ENCODE measurements at regions not wholly inside any gene's neighbourhood (a gene's known extent, or its start where the extent isn't known, plus 50 kb on each side); places are given as distances from the start of the nearest gene placed in this dataset.

DNA sequence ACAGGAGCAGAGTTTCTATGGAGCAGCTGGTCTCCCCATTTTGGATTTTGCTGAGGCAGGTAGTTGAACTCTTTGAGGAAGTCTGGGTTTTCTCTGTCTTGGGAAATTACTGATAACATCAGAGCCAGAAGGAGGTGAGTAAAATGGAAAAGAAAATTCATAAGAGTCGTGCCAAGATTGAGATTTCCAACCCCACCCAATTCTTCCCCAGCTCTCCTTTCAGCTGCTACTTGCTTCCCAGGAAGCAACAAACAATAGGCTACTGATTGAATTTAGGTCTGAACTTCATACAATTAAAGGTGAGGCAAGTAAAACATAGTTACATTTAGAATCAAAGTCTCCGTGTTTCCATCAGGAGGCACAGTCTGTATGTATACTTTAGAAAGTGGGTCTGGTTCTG is 54.6 kb upstream of the EOLA2 start:
- no peak for DNase-seq

DNA sequence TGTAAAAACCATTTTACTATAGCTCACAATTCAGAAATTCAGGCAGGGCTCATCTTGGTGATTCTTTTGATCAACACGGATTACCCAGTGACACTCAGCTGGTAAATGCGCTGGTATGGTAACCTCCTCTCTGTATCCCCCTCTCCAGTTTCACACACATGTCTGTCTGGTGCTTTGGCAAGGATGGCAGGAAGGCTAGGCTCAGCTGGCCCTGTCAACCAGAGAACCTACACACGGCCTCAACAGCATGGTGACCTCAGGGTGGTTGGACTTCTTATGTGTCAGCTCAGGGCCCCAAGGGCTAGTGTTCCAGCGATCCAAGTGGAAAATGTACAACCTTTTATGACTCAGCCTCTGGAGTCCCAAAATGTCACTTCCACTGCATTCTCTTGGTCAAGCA is 55.7 kb upstream of the EOLA2 start:
- DNase-seq, result no peak

DNA sequence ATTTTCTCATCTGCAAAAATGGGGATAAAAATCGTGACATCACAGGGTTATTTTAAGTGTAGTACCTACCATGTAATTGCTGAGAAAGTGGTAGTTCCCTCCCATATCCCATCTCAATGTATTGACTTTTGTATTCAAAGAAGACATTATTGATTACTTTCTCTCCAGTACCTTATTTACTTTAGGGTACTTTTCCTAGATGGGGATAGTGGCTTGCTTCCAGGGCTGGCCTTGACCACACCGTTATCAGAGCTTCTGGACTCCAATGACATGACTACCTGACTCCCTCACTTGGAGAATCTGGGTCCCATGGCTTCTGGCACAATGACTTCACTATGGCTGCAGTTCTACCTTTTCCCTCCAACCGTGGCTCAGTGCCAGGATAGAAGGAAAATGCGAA is 58.2 kb upstream of the EOLA2 start:
- DNase-seq, result no peak

DNA sequence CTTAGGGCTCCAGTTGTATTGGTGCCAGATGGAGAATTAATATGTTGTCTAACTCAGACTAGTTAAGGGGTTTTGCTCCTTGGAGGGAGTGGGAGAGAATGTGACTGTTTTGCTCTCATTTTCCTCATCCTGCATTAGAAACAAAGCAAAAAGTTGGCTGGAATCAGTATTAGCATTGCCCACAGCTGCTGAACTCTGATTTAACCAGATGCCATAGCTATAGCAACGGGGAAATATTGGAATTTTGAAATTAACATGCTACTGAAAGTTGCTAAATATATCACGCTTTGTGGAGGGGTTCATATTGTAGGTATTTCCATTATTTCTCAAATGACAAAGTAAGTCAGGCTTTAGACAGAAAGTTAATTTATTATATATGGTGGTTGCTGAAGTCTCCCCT is 66.7 kb upstream of the EOLA2 start:
- DNase-seq, result no peak

DNA sequence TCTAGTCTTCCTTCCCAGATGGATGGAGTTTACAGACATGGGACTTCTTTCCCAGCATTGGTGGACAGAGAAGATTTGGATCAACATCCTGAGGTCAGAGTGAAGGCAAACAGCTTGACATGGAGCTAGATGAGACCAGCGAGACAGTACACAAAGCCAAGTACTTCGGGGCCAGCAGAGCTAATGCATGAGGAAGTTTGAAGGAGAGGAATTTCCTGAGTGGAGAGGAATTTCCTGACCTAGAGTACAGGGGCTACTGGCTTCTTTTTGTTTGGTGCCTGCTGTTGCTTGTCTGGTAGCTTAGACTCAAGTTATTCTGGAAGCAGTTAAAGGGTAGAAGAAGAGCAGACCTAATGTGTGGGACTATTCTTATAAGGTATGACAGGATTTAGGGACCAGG is 69.1 kb upstream of the EOLA2 start:
- DNase-seq, result no peak

DNA sequence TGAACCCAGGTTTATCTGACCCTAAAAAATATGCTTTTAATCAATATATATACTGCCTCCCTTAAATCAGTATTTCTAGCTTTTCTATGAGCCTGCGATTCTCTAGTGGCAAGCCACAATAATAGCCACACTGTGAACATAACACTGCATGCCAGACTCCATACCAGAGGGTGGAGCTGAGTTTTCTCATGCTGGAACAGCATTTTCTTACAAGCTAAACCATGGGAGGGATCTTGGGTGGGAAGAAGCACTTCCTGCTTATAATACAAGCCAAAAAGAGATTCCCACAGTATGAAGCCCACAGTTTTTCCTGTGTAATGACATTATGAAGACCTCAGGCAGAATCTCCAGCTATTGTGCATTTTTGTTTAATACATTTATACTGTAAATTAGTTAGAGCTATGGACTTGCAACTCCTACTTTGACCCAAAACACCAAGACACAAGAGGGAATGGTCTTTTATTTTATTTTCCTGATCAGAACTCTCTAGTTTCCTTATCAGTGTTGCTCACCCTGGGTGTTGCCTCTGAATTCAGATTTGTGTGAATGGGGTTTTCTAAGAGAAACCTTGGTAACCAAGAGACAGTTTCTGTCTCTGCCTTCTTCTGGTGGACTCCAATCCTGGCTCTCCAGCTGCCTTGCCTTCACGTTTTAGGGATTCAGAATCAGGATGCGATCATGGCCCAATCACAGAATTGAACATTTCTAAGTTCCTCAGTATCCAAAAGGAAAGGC is 74.5 kb upstream of the EOLA2 start:
- no peak for DNase-seq

DNA sequence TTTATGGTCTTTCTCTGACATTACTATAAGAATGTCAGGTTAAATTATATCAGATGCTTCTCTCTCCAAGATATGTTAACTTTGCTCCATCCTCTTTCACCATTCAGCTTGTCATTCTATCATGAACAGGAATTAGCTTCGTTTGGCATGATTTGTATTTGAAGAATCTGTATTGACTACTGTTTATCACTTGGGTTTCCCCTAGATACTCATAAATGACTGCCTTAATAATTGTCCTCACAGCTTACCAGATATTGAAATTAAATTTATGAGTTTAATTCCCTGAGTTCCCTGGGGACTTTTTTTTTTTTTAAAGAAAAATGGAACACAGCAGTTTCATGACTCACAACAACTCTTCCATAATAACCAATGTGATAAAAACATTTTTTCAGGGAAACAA is 76.2 kb upstream of the EOLA2 start:
- DNase-seq, result no peak

DNA sequence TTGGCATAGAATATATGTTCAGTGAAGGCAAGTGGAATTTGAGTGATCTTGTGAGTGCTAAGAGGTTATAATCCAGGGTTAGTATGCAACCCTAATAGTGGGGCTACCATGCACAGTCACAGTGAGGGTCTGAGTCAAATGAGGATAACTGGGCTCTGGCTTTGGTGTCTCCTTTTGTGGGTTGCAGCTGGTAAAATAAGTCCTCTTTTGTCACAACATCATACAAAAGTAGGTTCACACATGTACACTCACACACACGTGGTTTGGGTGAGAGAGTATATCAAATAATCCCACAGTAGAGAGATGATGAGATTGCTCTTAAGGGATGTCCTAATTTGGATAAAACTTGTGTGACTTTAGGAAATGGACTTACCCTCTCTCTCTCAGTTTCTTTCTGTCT is 79.6 kb upstream of the EOLA2 start:
- no peak for DNase-seq

DNA sequence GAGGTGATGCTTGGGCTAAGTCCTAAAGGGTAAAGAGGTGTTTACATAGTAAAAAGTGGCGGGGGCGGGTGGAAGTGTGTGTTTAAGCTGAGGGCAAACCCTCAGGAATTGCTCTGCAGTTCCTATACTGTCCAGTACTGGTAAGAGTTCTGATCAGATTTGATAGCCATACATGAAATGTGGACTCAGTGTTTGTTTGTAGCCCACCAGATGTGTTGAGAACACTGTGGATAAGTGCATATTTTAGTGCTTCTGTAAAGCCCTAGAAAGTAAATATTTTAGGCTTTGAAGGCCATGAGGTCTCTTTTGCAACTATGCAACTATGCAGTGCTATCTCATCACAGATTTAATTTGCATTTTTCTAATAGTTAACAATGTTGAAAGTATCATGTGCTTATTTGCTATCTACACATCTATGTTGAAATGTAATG is 80.7 kb upstream of the EOLA2 start:
- DNase-seq, result no peak

DNA sequence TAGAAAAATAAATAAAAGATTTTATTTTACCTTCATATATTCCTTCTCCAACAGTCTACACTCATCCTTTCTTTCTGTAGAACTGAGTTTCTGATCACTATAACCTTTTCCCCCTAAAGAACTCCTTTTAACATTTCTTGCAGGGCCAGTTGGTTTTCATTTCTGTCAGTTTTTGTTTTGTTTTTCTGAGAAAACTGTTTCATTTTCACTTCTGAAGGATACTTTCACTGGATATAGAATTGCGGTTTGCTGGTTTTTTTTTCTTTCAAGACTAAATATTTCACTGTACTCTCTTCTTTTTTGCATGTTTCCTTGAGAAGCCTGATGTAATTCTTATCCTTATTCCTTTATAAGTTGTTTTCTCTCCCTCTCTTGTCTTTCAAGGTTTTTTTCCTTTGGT is 90.4 kb upstream of the EOLA2 start:
- no peak for DNase-seq

DNA sequence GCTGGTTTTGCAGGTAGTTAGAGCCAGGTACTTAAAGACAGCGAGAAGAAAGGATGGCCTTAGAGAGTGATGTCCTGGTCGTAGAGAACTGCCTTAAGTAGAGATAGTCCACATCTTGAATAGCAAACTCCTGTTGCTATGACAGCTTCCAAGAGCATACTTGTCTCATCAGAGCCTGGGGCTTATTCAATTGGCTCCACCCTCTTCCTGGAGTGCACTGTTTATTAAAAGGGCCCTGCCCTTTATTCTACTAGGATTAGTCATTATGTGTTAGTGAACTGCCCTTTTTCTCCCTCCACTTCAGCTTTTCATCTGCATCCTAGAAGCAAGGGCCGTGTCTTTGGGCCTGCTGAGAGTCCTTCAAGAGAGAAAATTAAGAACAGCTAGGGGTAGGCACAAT is 94.5 kb upstream of the EOLA2 start:
- no peak for DNase-seq

DNA sequence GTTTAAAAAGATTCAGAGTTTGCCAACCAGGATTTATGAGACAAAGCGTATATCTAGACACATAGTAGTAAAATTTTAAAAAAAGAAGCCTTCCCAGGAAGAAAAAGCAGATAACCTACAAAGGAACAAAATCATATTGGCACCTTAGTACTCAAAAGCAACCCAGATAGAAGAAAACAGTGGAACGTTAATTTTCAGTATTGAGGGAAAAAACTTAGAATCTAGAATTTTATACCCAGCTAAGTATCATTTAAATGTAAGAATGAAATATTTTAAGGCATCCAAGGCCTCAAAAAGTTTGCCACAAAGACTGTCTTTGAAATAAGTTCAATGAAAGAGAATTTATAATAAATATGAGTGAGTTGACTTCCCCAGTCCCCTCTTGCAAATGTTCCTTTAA is 96.5 kb upstream of the EOLA2 start:
- DNase-seq, result no peak

DNA sequence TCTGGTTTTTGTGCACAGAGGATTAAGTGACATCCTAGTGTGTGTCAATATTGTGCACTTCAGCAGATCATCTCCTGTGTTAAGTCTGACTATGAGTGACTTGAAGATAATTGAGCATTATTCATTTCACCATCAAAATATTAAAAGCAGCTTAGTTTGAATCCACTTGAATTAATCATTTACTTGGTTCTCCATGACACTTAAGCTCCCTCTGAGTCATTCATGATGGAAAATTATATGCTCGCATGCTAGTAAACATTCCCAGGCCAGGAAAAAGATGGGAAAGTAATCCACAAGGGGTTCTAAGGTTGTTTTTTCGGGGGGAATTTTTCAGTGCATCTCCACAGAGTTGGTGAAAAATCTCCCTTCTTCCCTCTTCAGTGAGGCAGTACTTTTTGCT is 97.2 kb upstream of the EOLA2 start:
- DNase-seq, result no peak

DNA sequence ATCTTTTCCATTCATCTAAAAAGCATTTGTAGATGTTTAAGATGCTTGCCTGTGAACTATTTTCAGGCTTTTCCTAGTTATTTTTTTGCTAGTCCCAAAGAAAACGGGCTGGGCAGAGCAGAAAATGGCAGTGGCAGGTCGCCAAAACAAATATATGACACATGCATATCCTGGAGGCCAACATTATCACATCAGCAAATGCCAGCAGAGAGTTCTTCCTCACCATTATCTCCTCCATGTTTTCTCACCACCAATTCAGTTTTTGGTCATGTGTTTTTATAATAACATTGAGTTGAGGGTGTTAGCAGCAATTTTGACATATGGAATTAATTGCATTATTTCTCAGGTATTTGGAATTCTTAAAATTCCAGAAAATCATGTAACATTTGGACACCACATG is 97.9 kb upstream of the EOLA2 start:
- DNase-seq, result no peak

DNA sequence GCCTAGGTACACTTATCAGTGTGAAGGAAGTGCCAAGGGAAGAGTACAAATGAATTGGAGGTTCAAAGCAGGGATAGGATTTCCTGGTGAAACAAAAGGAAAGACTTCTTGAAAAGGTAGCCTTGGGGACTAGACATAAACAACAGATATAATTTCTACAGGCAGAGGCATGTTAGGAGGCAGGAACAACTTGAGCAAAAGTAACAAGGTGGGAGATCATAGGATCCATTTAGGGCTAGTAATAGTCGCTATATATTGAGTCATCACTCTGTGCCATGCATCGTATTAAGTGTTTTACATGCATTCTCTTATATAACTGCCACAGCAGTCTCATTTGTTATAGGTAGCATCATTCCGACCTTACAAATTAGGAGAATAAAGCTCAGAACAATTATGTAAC is 98.3 kb upstream of the EOLA2 start:
- DNase-seq, result no peak

DNA sequence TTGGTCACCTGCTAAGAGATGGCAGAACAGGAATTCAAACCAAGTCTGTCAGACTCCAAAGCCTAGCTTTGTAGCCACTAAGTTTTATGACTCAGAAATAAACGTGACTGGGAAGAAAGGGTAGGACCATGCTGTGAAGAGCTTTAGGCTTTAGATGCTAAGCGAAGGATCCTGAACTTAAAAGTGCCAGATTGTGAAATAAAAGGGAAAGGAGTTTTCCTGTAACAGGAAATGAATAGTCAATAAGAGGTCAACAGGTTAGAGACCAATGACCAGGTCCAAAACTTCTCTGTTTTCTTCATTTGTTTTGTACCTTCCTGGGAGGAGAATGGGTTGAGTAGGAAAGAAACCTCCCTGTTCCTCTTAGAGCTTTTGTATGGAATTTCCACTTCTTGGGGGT is 98.8 kb upstream of the EOLA2 start:
- DNase-seq, result no peak

DNA sequence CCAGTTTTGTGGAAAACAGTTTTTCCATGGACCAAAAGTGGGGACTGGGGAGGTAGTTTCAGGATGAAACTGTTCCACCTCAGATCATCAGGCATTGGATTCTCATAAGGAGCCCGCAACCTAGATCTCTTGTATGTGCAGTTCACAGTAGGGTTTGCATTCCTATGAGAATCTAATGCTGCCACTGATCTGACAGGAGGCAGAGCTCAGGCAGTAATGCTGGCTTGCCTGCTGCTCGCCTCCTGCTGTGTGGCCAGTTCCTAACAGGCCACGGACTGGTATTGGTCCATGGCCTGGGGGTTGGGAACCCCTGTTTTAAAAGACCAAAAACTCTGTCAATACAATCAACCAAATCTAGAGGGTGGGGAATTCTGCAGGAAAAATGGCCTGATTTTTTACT is 100.0 kb upstream of the EOLA2 start:
- no peak for DNase-seq

DNA sequence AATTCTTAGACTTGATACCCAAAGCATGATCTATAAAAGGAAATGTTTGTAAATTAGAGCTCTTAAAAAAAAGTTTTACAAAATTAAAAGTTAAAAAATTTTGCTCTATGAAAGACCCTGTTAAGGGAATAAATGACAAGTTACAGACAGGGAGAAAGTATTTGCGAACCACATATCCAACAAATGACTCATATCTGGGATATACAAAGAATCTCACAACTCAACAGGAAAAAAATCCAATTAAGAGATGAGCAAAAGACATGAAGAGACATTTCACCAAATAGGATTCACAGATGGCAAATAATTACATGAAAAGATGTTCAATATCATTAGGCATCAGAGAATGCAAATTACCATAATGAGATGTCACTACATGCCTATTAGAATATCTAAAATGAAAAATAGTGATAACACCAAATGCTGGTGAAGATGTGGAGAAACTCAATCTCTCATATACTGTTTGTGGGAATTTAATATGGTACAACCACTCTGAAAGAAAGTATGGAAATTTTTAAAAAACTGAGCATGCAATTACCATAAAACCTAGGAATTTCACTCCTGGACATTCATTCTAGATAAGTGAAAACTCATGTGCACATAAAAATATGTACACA is 100.8 kb upstream of the EOLA2 start:
- no peak for DNase-seq

DNA sequence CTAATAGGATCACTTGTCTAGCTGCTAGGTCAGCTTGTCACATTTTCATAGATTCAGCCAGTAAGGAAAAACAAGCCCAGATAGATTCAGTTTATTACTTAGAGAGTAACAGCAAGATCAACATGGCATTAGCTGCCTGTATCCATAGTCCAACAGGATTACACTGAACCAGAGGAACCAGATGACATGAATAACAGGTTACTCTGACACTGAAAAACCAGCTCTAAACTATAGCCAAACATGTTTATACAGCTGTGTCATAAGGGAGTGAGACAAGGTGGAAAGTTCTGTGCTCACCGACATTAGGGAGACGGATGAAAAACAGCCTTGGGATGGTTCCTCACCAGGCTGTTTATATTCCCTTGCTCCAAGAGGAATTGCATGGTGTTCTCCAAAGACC is 102.9 kb upstream of the EOLA2 start:
- no peak for DNase-seq

DNA sequence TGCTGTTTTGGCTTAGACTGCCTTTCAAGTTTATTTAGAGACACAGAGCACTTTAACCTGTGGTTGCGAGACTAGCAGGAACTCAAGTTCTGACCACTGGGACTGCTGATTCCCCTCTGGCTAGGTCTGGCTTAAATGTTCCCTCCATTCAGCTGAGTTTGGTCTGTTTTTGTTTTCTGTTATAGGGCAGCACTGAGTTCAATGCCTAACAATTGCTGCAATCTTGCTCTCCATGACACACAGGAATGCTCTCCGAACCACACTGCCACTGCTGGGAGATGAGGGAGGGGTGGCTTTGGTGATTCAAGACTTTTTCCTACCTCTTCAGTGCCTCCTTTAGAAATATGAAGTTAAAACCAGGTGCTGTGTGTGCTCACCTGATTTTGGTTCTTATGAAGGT is 106.3 kb upstream of the EOLA2 start:
- no peak for DNase-seq

DNA sequence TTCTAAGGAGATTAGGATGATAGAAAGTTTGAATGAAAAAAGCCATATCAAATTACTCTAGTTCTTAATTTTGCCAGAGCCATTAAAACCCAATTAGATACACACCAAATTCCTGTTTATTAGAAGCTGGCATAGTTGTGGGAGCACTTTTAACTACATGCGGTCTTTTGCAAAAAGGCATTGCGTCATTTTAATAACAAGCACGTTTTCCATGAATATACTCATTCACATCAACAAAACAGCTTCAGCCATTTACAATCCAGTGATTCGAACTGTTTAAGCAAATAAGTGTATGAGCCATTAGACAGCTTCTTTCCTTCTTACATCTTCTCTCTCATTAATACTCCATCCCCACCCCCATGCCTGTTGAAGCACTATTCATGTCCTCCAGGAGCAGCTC is 109.5 kb upstream of the EOLA2 start:
- DNase-seq, result no peak

DNA sequence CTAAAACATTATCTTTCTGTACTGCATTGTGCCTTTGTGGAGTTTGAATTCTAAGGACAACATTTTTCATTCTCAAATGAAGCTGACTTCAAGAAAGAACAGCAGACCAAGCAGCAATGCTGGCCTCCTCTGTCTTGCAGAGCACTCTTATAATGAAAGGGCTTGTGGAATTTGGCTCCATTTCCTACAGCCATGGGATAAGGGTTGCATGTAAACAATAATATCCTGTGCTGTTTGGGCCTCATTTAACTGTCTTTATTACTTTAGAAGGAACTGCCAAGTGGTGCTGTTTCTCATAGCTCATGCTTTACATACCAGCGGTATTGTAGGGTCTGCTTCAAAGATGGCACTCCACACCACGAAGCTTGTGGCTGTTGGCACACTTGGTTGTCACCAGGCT is 111.4 kb upstream of the EOLA2 start:
- DNase-seq, result no peak

DNA sequence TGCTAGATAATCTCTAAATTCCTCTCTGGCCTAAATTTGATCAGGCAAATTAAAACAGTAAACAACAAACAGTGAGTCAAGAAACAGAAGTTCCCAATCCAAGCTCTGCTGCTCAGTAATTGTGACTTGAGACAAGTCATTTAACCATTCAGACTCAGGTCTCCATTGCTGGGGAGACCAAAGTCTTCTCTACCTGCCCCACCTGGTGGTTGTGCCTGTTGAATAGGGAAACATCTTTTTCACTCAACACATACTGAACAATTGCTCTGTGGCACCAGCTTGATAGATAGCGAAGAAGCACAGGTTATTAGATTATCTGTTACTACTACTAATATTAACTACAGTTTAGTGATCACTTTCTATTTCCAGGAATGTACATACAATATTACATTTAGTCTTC is 112.1 kb upstream of the EOLA2 start:
- no peak for DNase-seq

DNA sequence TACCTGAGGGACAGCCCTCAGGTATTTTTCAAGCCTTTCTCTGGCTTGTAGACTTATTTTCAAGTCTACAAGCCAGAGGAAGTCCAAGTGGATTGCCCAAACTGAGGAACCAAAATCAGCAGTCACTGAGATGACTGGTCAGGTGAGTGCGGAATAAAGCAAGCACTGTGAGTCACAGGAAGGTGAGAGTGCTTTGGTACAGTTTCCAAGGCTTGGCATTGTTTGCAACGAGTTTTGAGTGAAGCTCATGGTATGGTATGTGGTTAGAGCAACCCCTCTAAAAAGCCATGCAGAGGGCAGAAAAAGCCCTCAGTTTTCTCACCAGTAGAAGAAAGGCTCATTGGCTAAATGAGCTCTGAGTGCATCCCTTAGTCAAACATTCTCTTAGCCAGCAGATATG is 112.8 kb upstream of the EOLA2 start:
- no peak for DNase-seq

DNA sequence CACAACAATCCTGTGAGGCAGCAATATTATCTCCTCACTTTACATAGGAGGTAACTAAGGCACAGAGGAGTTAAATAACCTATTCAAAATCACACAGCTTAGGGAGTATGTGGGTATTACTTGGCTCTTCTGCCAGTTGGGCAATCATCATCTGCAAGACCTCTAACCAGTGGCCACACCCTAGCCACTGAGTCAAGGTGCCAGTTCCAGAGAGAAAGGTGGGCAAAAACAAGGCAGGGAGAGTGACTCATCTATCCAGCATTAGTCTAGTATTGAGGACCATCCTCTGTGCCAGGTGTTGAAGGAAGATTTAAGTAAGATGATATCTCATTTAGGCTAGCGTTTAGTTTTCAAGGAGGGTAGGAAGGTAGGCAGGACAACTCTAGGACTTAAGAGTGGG is 113.9 kb upstream of the EOLA2 start:
- no peak for DNase-seq

Data from stimulated activated CD4-positive, alpha-beta T cell treated with anti-CD3 and anti-CD28 coated beads, Interleukin-4, amount 100 ng/mL, for 1 hour (primary cell).